GM19023 (cell line): ENCODE measurements at regions not wholly inside any gene's neighbourhood (a gene's known extent, or its start where the extent isn't known, plus 50 kb on each side); places are given as distances from the start of the nearest gene placed in this dataset.

ENCODE experiments used
- ATAC-seq: cut with Tn5 transposase; IDR thresholded peaks from one replicate; pipeline ENCODE4 v1.9.1; 2021; ENCODE audit warnings: mild to moderate bottlenecking, moderate library complexity; ENCODE audit not compliant: unreplicated experiment

GRCh38 chr2:220101980-220102379, 474.6 kb downstream of the SLC4A3 start:
- ATAC-seq = no peak

- no peak for ATAC-seq
These were observed 476.2 kb downstream of the SLC4A3 start for GRCh38 chr2:220103596-220103995.

GRCh38 chr2:220104871-220105351, 477.5 kb downstream of the SLC4A3 start:
- no peak for ATAC-seq

GRCh38 chr2:220106065-220106464, 478.6 kb downstream of the SLC4A3 start:
- no peak for ATAC-seq

DNA sequence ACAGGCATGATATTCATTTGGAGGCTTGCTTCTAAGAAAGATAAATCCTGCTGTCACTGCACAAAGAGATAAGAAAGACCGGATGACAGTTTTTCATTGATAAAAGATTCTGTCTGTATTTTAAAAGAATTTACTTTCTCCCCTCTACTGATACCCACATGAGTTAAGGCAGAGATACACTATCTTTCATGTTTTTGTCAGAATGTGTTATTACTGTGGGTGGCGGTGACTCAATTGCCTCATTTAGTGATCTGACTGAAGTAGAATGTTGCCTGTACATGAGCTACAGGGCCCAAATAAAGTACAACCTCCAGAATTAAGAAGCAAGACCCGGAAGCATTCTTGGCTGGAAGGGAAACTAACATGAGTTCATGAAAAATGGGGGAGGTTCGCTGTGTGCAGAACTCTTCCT, 480.0 kb downstream of the SLC4A3 start:
- ATAC-seq = no peak

- ATAC-seq = no peak
These were observed 487.0 kb downstream of the SLC4A3 start for GRCh38 chr2:220114443-220114842.

GRCh38 chr2:220117025-220117424, 489.6 kb downstream of the SLC4A3 start:
- ATAC-seq = no peak

GRCh38 chr2:220120041-220120440, 492.6 kb downstream of the SLC4A3 start:
- ATAC-seq = no peak

GRCh38 chr2:220123751-220124150, 496.3 kb downstream of the SLC4A3 start:
- ATAC-seq = no peak

DNA sequence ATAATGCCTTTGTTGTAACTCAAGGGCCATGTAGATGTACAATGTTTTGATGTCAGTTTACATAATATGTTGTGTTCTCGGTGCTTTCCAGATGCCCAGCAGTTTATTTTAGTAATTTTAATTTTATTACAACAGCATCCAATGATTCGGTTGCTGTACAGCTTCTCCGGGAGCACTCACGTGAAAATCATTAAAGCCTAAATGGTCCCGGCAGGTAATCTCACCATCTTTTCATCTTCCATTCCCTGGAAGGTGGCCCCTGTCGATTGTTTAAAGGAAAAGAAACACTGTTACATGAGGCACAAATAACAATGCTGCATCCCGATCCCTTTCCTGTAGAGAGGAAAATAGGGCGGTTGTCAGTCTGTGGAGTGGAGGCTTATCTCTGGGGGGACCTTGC, 498.1 kb downstream of the SLC4A3 start:
- no peak for ATAC-seq

- ATAC-seq = no peak
These were observed 499.9 kb downstream of the SLC4A3 start for GRCh38 chr2:220127311-220127710.

GRCh38 chr2:220127876-220128275, 500.4 kb downstream of the SLC4A3 start:
- ATAC-seq = no peak

GRCh38 chr2:220129391-220129790, 502.0 kb downstream of the SLC4A3 start:
- no peak for ATAC-seq

DNA sequence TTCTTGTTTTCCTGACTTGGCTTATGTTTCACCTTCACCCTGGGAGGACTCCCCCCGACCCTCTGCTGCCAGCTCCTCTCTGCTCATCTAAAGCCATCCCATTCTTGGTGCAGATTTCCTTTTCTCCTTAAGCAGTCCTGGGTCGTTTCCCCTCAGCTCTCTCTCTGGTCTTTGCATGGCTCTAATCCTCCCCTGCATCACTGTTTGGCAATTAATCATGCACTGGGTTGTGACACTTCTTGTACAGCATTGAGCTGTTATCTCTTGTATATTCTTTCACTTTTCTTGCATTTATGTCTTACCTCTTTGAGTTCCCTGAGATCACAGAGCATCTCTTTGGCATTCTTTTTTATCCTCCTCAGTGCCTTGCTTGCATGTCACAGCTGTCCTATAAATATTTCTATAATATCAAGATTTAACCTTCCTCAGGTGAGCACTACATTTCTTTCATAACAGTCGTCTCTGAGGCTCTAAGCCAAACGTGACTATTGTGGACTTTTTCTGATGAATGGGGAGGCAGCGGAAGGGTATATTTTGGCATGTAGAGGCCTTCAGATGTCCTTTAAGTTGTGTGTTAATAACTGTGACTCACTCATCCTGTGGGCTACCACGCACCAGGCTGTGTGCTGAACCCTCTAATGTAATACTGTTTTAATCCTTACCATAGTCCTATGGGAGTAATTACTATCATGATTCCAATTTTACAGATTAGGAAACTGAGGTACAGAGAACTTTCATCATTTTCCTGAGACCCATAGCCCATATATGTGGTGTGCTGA, 507.5 kb downstream of the SLC4A3 start:
- no peak for ATAC-seq

DNA sequence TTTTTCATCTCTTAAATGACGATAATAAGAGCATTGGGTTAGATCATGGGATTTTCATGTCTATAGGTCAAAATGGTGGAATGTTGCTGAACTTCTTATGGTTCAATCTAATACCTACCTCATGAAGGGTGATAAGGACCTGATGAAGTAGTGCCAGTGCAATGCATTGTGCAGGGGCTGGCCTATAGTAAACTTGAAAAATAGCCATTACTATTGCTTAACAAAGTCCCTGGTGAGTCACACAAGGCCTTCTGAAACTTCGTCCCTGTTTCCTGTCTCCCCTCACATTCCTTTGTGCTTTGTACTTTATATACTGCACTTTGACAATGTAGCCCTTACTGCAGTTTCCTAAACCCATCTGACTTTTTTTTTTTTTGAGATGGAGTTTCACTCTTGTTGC, 515.9 kb downstream of the SLC4A3 start:
- ATAC-seq = no peak

DNA sequence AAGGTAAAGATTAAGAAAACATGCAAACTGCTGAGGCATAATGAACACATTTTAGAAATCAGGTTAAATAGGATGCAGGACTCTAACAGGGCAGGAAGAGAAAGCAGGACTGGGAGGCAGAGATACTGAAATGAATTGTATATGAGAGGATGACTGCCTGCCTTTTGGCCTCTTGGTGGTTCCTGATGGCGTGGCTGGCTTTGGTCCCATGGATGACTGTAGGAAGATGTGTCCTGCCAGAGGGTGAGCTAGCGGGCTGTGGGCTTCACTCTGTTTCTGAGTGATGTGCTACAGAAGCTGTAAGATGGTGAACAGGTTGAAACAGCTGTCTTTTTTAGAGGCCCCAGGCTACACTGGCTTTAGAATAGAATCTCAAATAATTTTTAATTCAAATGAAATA, 517.0 kb downstream of the SLC4A3 start:
- ATAC-seq = no peak

GRCh38 chr2:220147161-220148038, 520.0 kb downstream of the SLC4A3 start:
- ATAC-seq = no peak

GRCh38 chr2:220148471-220149248, 521.2 kb downstream of the SLC4A3 start:
- ATAC-seq = no peak

DNA sequence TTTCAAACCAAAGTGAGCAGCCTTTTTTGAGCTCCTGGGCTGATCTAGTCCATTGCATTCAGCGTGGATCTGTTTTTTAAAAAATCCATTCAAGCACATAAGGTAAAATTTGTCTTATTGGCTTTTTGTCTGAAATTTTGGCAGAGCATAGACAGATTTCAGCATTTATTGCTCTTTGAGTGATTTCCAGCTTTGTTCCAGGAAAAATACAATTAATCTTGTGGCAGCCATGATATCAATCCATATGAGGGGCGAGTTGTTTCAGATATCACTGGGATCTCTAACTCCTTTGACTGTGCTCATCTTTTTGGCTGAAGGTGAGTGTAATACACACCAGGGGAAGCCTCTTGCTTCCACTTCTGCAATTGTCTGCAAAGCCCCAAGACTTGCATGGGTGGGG, 523.9 kb downstream of the SLC4A3 start:
- no peak for ATAC-seq

- no peak for ATAC-seq
These were observed 525.0 kb downstream of the SLC4A3 start for GRCh38 chr2:220152281-220152935.

GRCh38 chr2:220153118-220153517, 525.7 kb downstream of the SLC4A3 start:
- ATAC-seq = no peak
